Spinal cord (tissue), 9 donors: ENCODE measurements at regions not wholly inside any gene's neighbourhood (a gene's known extent, or its start where the extent isn't known, plus 50 kb on each side); places are given as distances from the start of the nearest gene placed in this dataset.

Source experiments
- DNase-seq, 6 donors: peaks; one replicate each; pipeline versions ENCODE4 v3.0.0 to v3.0.0-alpha.2; 2013 to 2015; ENCODE audit warnings: low spot score in 6 of 6, low read depth in 4 of 6
- H3K27ac ChIP-seq: one replicate; pipeline ENCODE4 v1.5.1; 2013; ENCODE audit warnings: low read depth, low read length, control low read depth
- H3K27me3 ChIP-seq: one replicate; pipeline ENCODE4 v1.6.1; 2013; ENCODE audit warnings: low read length; ENCODE audit not compliant: control insufficient read depth, insufficient read depth
- H3K36me3 ChIP-seq: one replicate; pipeline ENCODE4 v1.6.1; 2013; ENCODE audit warnings: low read length; ENCODE audit not compliant: control insufficient read depth, insufficient read depth
- H3K4me1 ChIP-seq: one replicate; pipeline ENCODE4 v1.6.1; 2013; ENCODE audit warnings: low read length; ENCODE audit not compliant: control insufficient read depth, insufficient read depth
- H3K4me3 ChIP-seq: one replicate; pipeline ENCODE4 v1.5.1; 2013; ENCODE audit warnings: low read depth, low read length, control low read depth
- H3K9me3 ChIP-seq: one replicate; pipeline ENCODE4 v1.6.1; 2013; ENCODE audit warnings: low read length; ENCODE audit not compliant: control insufficient read depth, insufficient read depth
- WGBS: methylation state at CpG from one replicate; pipeline ENCODE4 v1.1.5; 2013; ENCODE audit warnings: missing lambda C conversion rate; ENCODE audit not compliant: insufficient coverage; 5-methylcytosine and 5-hydroxymethylcytosine counted together
- donor health status: healthy.

DNA sequence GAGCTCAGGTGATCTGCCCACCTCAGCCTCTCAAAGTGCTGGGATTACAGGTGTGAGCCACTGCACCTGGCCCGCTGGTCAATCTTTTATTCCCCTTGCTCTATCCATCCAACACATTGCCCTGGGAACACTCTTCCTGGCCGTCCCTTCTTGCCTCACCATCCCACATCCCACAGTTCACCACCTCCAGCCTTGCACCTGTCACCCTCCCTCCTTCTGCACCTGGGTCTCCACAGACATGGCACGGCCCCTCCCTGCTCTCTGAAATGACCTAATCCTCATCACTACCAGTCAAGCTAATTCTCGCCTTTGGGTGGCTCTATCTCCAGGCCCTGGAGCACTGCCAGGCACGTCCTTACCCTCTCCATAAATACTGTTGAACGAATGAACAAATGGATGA, 116.9 kb upstream of the TEX51 start:
- Histone ChIP-seq H3K4me3 (no peak overlapping the region), H3K36me3 (no peaks in the 10 kb centered on the region), H3K4me1 (peaks cover 17% of the 10 kb centered on the region), H3K9me3 (no peaks in the 10 kb centered on the region), H3K27me3 (no peaks in the 10 kb centered on the region), H3K27ac (no peak overlapping the region)
- no peak for DNase-seq
- WGBS: 80% methylated on average over 6 of the region's 6 CpGs

- DNase-seq: no peak
- H3K27me3 ChIP-seq: no peaks in the 10 kb centered on the region
- WGBS: no CpG with 5 or more reads among the region's 4 CpGs
These were observed 116.0 kb upstream of the TEX51 start for GRCh38 chr2:126782648-126783047.

GRCh38 chr2:126783341-126783740, 115.3 kb upstream of the TEX51 start:
- Histone ChIP-seq H3K27me3 (no peaks in the 10 kb centered on the region), H3K4me3 (no peak overlapping the region), H3K4me1 (peaks cover 16% of the 10 kb centered on the region), H3K27ac (no peak overlapping the region), H3K9me3 (no peaks in the 10 kb centered on the region), H3K36me3 (no peaks in the 10 kb centered on the region)
- WGBS: no CpG with 5 or more reads among the region's 2 CpGs
- no peak for DNase-seq

More at GRCh38 chr2:126782648-126783047, 116.0 kb upstream of the TEX51 start:
- H3K36me3 ChIP-seq: no peaks in the 10 kb centered on the region
- H3K4me1 ChIP-seq: peaks cover 11% of the 10 kb centered on the region
- no peak overlapping the region for H3K4me3 ChIP-seq
- H3K9me3 ChIP-seq: no peaks in the 10 kb centered on the region
- no peak overlapping the region for H3K27ac ChIP-seq

GRCh38 chr2:126784045-126784444, 114.6 kb upstream of the TEX51 start:
- H3K9me3 ChIP-seq: no peaks in the 10 kb centered on the region
- DNase-seq: no peak
- peaks cover 12% of the 10 kb centered on the region for H3K4me1 ChIP-seq
- no peaks in the 10 kb centered on the region for H3K27me3 ChIP-seq
- H3K4me3 ChIP-seq: no peak overlapping the region
- WGBS: 61% methylated on average over 6 of the region's 6 CpGs
- H3K27ac ChIP-seq: no peak overlapping the region
- H3K36me3 ChIP-seq: no peaks in the 10 kb centered on the region

DNA sequence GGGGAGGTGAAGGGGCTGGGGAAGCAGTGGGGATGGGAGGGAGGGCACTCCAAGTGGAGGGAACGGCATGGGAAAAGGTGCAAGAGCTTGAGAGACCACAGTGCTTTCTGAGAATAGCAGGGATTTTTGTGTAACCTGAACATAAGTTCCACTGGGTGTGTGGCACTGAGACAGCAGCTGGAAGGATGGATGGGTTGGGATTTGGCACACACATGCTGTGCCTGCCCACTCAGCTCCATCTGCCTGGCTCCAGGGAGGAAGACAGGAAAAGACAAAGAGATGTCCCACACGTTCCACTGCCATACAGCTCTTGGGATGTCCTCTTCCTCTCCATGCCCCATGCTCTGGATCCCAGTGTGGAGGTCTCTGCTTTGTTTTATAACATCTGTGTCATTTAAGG, 114.1 kb upstream of the TEX51 start:
- H3K4me1 ChIP-seq: peaks cover 8% of the 10 kb centered on the region
- 94% methylated on average over 1 of the region's 2 CpGs for WGBS
- no peaks in the 10 kb centered on the region for H3K9me3 ChIP-seq
- H3K27ac ChIP-seq: no peak overlapping the region
- no peaks in the 10 kb centered on the region for H3K27me3 ChIP-seq
- no peak for DNase-seq
- no peak overlapping the region for H3K4me3 ChIP-seq
- H3K36me3 ChIP-seq: no peaks in the 10 kb centered on the region

DNA sequence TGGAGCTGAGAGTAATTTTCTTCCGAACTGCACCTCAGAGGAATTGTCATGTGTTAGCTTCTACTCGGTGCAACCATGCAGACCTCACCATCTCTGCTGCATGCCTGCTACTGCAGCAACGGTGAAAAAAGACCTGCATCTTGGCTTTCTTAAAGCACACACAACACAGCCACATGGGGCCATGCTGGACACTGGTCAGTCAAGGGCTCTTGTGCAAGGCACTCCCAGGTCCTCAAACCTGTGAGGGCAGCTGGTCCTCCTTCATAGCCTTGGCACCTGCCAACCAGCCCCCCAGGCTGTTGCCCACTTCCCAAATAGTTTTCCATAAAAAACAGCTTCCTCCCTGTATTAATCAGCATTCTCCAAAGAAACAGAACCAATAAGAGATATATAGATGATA, 113.5 kb upstream of the TEX51 start:
- Histone ChIP-seq H3K36me3 (no peaks in the 10 kb centered on the region), H3K27me3 (no peaks in the 10 kb centered on the region), H3K4me3 (no peak overlapping the region), H3K27ac (no peak overlapping the region), H3K9me3 (no peaks in the 10 kb centered on the region), H3K4me1 (peaks cover 8% of the 10 kb centered on the region)
- WGBS: 75% methylated on average over 3 of the region's 3 CpGs
- no peak for DNase-seq

DNA sequence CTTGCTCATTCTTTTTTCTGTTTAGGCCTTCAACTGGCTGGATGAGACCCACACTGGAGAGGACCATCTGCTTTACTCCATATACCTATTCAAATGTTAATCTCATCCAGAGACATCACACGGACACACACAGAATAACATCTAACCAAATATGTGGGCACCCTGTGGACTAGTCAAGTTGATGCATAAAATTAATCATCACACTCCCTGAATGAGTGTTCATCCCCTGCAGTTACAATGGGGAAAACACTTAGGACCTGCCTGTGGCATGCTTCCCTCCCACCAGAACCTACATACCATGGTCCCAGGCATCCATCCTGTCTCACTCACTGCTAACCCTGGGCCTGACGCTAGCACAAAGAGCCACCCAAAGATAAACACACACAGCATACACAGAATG, 112.8 kb upstream of the TEX51 start:
- H3K4me1 ChIP-seq: peaks cover 8% of the 10 kb centered on the region
- H3K36me3 ChIP-seq: no peaks in the 10 kb centered on the region
- no peak overlapping the region for H3K27ac ChIP-seq
- 95% methylated on average over 2 of the region's 2 CpGs for WGBS
- no peaks in the 10 kb centered on the region for H3K27me3 ChIP-seq
- H3K9me3 ChIP-seq: no peaks in the 10 kb centered on the region
- DNase-seq: no peak
- H3K4me3 ChIP-seq: no peak overlapping the region

GRCh38 chr2:126786765-126787164, 111.9 kb upstream of the TEX51 start:
- WGBS: 96% methylated on average over 4 of the region's 4 CpGs
- Histone ChIP-seq H3K27ac (no peak overlapping the region), H3K27me3 (no peaks in the 10 kb centered on the region), H3K36me3 (no peaks in the 10 kb centered on the region), H3K4me3 (no peak overlapping the region), H3K9me3 (no peaks in the 10 kb centered on the region), H3K4me1 (peaks cover 8% of the 10 kb centered on the region)
- no peak for DNase-seq

- no peak for DNase-seq
- H3K27ac ChIP-seq: no peak overlapping the region
- 98% methylated on average over 4 of the region's 4 CpGs for WGBS
- no peaks in the 10 kb centered on the region for H3K27me3 ChIP-seq
- no peak overlapping the region for H3K4me3 ChIP-seq
- peaks cover 8% of the 10 kb centered on the region for H3K4me1 ChIP-seq
- H3K36me3 ChIP-seq: no peaks in the 10 kb centered on the region
- H3K9me3 ChIP-seq: no peaks in the 10 kb centered on the region
These were observed 111.4 kb upstream of the TEX51 start for GRCh38 chr2:126787289-126787688.

DNA sequence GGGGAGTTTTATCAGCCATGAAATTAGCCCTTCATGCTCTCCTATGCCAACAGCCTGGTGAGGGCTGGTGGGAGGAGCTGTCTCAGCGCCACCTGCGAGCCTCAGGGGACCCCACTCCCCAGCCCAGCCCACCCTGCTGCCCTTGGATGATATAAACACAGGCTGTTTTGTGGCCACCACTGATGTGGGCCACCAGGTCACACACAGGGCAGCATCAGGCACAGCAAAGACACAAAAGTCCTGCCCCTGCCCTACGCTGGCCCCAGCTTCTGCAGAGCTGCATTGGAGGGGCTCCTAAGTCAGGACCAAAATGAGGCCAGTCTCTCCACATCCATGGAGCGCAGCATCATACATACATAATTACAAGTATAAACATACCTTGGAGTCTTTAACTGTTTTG, 110.6 kb upstream of the TEX51 start:
- 19% methylated on average over 3 of the region's 4 CpGs for WGBS
- DNase-seq: no peak
- Histone ChIP-seq H3K9me3 (no peaks in the 10 kb centered on the region), H3K4me3 (no peak overlapping the region), H3K27ac (no peak overlapping the region), H3K4me1 (peaks cover 8% of the 10 kb centered on the region), H3K27me3 (no peaks in the 10 kb centered on the region), H3K36me3 (no peaks in the 10 kb centered on the region)
